DMS 273 (cell line): ENCODE measurements at regions not wholly inside any gene's neighbourhood (a gene's known extent, or its start where the extent isn't known, plus 50 kb on each side); places are given as distances from the start of the nearest gene placed in this dataset.
A peak's percentile ranks its signal among the peaks of the same experiment; 100 is the strongest.

ENCODE experiments used
- DNase-seq: peaks from one replicate; lab custom pipeline; 2025; ENCODE audit not compliant: unreplicated experiment; lab: John Stamatoyannopoulos, UW

DNA sequence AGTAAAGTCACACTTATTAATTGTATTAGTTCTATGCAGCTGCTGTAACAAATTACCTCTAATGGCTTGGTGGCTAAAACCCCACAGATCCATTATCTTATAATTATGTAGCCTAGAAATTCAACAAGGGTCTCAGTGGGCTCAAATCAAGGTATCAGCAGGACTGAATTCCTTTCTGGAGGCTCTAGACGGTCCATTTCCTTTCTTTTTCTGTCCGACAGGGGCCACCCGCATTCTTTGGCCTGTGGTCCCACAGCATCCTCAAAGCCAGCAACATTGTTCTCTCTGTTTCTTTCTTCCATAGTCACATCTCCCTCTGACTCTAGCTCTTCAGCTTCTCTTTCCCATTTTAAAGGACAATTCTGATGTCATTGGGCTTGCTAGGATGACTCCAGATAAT, 276.3 kb upstream of the ZNF717 start:
- no peak for DNase-seq

DNA sequence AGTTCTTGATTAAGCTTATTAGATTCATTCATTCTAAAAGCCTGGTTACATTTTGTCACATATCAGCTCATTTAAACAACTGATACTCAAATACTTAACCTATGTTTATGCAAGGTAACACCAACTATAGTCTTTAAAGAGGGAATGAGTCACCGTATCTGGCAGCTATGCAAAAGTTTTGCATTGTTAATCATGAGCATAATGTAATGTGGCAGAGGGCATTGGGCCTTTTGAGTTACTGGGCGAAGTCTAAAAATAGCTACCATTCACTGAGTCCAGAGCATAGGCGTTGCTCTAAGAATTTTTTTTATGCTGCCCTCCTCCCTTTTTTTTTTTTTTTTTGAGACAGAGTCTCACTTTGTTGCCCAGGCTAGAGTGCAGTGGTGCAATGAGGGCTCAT, 277.7 kb upstream of the ZNF717 start:
- DNase-seq: no peak

DNA sequence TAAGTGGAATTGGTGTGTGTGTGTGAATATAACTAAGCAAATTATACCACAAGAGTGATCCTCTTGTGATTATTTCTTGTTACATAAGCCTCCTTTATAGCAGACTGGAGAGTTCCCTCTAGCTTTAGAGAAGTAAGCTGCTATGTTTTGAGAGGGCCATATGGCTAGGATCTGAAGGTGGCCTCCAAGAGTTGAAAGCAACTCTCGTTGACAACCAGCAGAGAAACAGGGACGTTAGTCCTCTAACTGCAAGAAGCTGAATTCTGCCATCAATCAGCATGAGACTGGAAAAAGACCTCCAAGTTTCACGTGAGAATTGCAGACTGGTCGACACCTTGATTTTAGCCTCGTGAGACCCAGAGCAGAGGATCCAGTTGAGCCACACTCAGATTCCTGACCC, 278.5 kb upstream of the ZNF717 start:
- DNase-seq: no peak

DNA sequence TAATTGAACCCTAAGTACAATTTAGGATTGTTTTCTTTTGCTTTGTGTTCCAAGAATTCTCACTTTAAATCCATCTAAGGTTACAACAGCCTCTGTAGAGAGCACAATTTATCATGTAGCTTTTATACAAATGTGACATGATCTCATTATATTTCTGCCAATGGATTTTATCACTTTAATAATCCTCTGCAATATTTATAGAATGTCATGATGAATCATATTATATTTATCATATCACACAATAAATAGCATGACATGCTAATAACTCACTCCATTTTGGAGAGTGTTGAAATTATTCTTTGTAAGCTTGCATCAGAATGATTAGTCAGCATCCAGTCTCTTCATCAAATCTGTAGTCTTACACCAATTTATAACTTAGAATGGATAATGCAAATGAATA, 280.6 kb upstream of the ZNF717 start:
- no peak for DNase-seq

DNA sequence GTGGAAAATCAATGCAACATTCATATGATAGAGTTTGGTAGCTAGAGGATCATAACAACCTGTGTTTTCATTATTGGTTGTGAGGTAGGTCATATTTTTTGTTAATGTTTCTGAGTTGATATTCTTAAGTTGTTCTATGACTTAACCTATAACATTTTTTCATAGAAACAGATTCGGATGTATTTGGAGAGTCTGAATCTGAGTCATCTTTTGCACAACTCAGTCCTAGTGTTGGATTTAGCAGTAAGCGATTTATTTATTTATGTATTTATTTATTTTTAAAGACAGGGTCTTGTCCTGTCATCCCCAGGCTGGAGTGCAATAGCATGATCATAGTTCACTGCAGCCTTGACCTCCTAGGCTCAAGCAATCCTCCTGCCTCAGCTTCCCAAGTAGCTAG, 292.8 kb upstream of the ZNF717 start:
- DNase-seq: no peak

DNA sequence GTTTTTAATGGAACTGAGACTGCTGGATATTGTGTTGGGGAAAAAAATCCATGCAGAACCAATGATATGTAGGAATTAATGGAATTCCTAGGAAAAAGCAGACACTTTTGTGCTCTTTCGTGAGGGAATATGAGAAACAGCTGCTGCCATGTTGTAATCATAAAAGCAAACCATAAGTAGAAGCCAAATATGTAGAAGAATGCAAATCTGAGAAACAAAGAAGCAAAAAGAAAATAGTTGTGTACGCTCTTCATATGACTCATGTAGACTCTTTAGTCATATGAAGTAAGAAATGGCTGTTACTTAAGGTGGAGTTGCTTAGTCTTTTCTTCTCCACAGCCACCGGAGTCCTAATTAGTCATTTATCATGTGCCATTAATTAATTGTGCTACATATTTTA, 298.6 kb upstream of the ZNF717 start:
- DNase-seq: no peak

DNA sequence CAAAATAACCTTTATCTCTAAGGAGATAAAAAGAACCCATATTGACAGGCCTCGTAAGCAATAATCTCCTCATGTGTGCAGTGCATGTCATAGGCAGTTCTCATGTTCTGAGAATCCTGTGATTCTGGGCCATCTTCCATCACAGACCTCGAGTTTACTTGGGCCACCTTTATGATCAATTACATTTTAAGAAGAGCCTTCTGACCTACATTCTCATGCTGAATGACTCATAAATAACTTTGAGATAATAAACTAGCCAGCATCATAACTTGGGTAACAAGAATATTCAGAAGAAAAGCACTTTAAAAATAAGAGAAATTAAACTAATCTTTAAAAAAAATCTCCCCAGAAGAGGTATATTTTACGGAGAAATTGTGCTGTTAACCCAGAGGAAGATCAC, 310.7 kb upstream of the ZNF717 start:
- no peak for DNase-seq

DNA sequence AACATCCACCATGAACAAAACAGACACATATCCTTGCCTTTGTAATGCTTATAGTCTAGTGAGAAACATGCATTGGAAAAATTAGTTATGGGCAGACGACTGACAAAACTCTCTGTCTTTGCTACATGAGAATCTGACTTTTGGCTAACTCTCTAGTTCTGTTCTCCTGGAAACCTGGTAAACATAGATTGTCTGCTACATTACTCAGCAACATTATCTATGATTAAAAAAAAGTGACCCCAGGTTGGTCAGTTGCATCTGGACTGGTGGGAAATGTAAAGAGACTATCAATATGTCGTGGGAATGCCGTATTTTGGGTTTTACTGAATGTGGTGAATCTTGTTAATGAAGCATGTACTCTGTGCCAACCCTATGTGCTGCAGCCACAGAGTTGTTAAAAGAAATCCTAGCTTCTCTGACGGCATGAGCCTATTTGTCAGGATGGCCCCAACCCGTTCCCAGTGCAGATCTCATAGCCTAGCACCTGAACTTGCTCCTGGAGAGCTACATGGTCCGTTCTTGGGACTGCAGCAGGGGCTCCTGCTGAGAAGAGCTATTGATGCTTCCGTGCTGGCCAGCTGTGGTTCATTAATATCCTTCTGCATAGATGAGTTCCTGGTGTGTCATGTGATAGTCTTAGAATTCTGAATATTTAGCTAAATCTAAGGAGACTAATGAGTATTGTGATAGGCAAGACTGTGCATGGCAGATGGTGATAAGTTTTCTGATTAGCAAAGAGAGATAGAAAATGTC, 311.7 kb upstream of the ZNF717 start:
- no peak for DNase-seq

DNA sequence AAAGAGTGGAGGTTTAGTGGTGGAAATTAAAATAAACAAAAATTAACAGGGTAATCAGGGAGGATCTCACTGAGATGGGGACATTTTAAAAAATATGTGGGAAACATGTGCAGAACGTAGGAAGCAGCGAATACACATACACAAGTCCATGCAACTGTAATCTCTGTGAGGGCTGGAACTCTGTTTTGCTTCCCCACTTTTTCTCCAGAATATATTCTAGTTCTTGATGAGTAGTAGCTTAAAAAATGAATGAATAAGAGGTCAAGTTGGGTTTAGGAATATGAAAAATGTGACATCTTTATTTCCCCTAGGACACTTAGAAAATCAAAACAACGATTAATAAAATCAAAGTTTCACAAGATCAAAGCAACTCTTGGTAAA, 312.2 kb upstream of the ZNF717 start:
- DNase-seq: no peak

DNA sequence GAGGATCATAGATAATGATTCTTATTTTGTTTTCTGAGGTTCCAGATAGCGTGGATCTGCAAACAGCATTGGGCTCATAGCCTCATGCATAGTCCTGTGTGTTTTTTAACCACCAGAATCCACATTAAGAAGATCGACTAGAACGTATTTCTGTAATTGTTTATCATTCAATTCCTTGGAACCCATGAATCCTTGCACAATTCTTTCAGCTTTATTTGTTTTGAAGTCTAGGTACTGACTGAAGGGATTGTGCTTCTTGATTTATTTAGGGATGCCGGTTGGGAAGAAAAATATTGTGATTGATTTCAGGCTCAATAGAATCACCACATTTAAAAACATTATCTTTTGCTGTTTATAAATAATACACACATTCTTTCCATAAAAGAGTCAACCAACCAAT, 314.6 kb upstream of the ZNF717 start:
- DNase-seq: no peak

DNA sequence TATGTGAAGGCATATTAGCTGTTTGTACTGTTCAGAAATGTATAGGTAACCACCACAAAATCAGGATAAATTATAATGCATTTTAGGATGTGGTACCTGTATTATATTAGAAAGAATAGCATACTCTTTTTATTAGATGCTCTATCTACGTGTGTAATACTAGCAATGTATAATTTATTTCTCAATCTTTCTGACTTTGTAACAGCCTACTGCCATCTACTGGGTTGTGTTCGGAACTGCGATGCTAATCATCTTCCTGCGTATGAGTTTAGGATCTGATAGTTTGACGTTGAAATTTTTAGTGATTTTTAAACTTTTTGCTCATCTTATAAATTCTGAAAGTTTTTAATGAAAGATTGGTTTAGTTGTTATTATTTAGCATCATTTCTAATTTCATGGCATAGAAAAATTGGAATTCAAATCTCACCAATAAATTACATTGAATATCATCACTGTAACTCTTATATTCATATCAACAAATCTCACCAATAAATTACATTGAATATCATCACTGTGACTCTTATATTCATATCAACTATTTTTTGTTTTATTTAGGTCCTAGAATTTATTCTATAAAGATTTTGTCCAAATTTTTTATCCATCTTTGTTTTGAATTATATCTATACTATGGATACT, 322.7 kb upstream of the ZNF717 start:
- DNase-seq: peak; percentile 38

DNA sequence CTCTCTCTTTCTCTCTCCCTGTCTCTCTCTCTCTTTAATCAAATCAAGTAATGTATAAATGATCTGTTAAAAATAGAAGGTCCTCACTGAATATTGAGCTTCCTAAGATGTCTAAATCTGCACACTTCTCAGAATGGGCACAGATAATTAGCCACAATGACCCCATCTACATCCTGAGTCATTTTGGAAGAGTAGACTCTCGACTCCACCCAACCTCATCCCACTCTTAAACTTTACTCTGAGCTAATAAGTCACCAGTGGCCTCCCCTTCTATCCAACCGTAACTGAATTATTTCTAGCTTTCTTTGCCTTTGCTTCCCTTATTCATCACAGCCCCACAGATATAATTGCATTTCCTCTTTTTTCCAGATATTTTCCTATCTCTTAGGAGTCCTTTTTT, 326.5 kb upstream of the ZNF717 start:
- no peak for DNase-seq

DNA sequence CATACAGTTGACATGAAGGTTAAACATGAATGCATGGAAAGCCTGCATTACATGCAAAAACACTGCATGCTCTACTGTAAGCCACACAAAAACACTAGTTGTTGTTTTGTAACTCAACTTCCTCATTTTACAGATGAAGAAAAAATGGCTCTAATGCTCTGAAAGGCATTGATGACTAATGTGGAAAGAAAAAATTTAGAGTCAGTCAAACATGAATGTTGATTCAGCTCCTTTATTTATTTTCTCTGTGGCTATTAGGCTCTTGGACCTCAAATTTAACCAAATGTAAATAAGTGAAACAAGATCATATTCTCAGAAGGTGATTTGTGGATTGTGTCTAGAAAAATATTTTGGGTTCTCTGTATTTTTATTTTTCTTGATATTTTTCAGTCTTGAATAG, 336.7 kb upstream of the ZNF717 start:
- DNase-seq: no peak

DNA sequence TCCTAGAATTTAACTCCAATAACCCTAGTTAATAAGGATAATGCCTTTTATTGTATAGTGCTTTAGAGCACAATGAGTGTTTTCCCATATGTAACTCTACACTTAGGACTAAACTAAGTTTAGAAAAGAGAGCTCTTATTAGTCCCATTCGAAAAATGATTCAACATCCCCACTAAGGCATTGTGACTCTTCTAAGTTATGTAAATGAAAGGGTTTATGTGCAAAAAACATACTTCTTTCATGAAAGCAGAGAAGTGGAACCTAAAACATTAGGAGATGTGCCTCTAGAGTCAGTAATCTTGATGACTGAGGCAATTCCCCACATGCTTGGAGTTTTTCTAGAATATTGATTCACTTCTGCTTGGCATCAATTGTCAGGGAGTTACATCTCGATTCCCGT, 344.1 kb upstream of the ZNF717 start:
- DNase-seq: no peak

DNA sequence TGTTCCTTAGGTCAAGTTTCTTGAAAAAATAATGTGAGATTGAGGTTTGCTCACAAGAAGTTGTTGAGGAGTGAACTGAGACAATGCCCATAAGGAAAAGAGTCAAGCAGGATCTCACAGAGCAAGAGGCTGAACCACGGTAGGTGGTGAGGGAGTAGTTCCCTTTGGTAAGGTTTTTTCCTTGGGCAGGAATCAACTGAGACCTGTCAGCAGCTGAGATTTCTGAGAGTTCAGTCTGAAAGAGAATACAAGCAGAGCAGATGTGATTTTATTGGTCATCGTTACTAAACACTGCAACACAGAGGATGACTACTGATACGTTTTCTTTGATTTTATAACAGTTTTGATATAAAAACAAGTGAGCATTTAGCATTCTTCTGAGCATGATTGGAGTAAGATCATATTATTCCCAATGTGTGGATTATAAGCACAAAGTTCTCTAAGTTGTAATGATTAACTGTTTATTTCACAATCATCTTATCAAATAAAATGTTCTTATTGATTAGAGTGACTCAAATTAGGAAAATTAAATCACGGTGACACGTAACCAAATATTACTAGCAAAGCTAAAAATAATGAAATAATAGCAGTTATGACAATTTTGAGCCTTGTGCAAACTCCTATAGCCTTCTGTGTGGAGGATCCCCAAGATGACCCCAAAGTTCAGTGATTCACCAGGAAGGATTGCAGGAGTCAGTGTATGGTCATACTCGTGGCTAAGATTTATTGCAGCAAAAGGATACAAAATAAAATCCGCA, 346.2 kb upstream of the ZNF717 start:
- DNase-seq: no peak

DNA sequence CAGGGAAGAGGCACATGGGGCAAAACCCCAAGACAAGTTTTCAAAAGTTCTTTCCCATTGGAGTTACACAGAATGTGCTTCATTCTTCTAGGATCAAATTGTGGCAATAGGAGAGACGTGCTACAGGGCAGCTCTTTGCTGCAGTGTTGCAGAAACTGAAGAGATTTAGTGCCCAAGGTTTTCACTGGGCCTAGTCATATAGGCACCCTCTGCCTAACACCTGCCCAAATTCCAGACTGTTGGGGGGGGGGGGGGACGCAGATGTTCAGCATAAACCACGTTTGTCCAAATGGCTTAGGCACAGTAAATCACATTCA, 346.8 kb upstream of the ZNF717 start:
- no peak for DNase-seq

DNA sequence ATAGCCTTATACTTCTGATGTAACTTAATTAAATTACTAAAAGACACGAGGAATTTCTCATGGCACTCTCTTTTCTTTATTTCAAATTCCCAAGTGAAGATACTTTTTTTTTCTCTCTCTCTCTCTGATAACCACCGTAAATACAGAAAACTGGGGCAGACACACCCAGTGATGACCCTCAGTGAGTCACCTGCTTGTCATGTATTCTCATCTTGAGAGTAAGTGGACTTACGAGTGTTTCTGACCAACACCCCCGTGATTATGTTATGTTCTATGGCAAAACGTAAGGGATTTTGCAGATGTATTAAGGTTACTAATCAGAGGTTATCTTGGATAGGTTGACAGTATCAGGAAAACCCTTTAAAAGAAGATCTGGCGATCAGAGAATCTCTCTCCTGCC, 348.8 kb upstream of the ZNF717 start:
- no peak for DNase-seq

DNA sequence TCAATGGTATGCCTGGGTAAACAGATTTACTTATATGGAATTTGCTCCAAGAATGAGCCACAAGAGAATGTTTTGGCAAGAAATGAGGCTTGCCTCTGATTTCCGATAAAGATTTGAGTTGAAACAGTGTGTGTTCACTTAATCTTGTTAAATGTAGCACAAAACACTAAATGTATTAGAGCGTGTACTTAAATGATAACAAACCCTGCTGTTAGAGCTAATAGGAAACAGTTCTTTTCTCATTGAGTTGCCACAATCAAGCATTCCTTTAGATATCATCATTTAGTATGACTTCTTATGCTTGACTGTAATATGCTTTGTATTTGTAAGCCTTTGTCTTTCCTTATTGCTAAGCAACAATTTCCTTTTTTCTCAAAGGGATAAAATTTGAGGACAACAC, 353.6 kb upstream of the ZNF717 start:
- DNase-seq: no peak

DNA sequence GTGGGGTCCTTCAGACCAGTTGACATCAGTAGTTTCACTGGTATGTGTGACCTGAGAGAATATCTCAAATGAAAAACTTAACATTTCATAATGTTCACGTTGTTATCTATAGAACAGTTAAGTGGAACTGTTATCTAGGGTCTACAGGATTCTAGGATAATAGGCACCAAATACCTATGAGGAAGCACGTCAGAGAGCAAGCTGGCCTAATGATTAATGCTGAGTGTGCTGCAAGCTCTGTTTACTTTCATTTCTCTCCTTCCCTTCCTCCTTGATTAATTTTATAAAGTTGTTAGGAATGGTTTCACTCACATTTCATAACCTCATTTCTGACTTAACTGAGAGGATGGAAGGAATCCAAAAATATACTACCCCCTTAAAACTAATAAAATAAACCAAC, 362.5 kb upstream of the ZNF717 start:
- no peak for DNase-seq

DNA sequence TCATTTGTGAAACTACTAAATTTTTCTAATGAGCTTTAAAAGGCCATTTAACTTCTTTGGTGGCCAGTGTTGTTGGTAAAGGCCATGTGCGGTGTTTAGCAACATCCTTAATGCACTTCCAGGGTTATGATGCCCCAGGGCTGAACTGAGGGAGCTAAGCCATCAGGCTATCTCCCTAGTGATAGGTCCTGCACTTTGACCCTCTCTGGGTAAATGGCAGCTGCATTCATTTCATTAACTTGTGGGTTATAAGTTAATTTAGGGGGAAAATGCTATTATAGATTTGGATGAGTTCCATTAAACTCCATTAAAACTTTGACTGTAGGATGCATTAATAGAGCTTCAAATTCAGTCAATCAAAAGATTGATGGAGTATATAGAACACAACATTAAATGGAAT, 366.7 kb upstream of the ZNF717 start:
- no peak for DNase-seq

DNA sequence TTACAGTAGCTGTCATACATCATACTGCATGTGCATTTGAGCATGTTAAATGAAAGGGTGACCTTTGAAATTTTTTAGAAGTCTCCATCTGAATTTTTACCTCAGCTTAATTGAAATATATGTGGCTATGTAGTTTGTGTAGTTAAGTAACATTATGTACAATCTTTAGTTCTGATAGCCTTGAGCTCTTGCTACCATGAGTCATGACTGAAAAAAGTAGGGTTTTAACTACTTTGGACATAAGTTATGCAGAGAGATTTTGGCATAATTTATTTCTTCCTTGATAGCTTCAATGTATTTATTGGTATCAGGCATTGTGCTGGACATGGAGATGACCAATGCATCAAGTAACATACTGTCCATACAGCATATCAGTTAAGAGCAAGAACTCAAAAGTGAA, 376.5 kb upstream of the ZNF717 start:
- no peak for DNase-seq

DNA sequence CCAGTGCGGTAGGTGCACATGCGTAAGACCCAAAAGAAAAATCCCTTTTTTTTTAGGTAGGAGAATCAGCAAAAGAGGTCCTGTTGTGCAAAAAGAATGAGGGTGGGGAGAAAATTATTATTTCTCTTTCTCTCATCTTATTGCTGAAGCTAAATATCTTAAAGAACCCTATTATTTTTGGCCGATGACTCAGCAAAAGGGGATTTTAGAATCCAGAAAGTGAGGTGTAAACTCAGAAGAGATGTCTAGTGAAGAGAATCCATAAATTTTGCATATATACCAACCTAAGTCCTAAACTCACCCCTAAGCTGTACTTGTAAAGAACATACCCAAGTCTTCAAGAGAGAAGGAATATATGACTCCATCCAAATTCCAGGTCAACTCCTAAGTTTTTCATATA, 386.3 kb upstream of the ZNF717 start:
- DNase-seq: no peak

DNA sequence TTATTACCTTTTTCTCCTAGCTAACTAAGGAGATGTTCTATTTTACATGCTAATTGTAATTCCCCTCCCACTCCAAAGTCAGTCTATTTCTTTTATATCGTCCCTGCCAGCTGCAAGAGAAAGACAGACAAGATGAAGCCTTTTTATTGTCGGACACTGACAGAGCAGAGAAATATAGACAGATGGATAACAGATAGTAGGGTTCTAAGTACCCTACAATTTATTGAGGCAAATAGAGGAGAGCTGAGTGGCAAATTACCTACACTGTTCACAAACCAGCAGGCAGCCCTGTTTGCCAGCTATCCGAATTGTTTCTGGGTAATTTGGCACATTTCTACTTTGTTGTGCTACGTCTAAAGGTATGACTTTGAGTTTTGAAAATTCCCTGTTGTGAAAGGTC, 392.3 kb upstream of the ZNF717 start:
- no peak for DNase-seq
